HG02759 (cell line): ENCODE measurements at regions not wholly inside any gene's neighbourhood (a gene's known extent, or its start where the extent isn't known, plus 50 kb on each side); places are given as distances from the start of the nearest gene placed in this dataset.

Experiments used
- ATAC-seq: cut with Tn5 transposase; IDR thresholded peaks from one replicate; pipeline ENCODE4 v1.9.1; 2021; ENCODE audit warnings: mild to moderate bottlenecking, moderate library complexity; ENCODE audit not compliant: unreplicated experiment

- no peak for ATAC-seq
Measured at GRCh38 chr19:30649934-30650614, 277.9 kb downstream of the ZNF536 start.

- ATAC-seq = no peak
Measured at GRCh38 chr19:30648866-30649862, 277.0 kb downstream of the ZNF536 start.

- ATAC-seq = no peak
Measured at GRCh38 chr19:30647891-30648720, 275.9 kb downstream of the ZNF536 start.

- ATAC-seq = no peak
Measured at GRCh38 chr19:30646806-30647205, 274.6 kb downstream of the ZNF536 start.

- ATAC-seq = no peak
Measured at GRCh38 chr19:30645946-30646577, 273.9 kb downstream of the ZNF536 start.

GRCh38 chr19:30640252-30640965 lies 268.2 kb downstream of the ZNF536 start:
- no peak for ATAC-seq

- ATAC-seq = no peak
Measured at GRCh38 chr19:30638889-30639288, 266.7 kb downstream of the ZNF536 start.

- no peak for ATAC-seq
Measured at GRCh38 chr19:30637926-30638325, 265.7 kb downstream of the ZNF536 start.

- no peak for ATAC-seq
Measured at GRCh38 chr19:30634996-30635975, 263.1 kb downstream of the ZNF536 start.

- ATAC-seq = no peak
Measured at GRCh38 chr19:30634131-30634830, 262.1 kb downstream of the ZNF536 start.

GRCh38 chr19:30631033-30631370 lies 258.8 kb downstream of the ZNF536 start:
- no peak for ATAC-seq

GRCh38 chr19:30630289-30631032 lies 258.3 kb downstream of the ZNF536 start:
- no peak for ATAC-seq

- ATAC-seq = no peak
Measured at GRCh38 chr19:30629086-30629485, 256.9 kb downstream of the ZNF536 start.

GRCh38 chr19:30626626-30626966 lies 254.4 kb downstream of the ZNF536 start:
- ATAC-seq = no peak

GRCh38 chr19:30625947-30626625 lies 253.9 kb downstream of the ZNF536 start:
- no peak for ATAC-seq

- no peak for ATAC-seq
Measured at GRCh38 chr19:30622276-30622675, 250.1 kb downstream of the ZNF536 start.

- ATAC-seq = no peak
Measured at GRCh38 chr19:30621326-30621920, 249.2 kb downstream of the ZNF536 start.
